ENCODE measurements at regions not wholly inside any gene's neighbourhood (a gene's known extent, or its start where the extent isn't known, plus 50 kb on each side); places are given as distances from the start of the nearest gene placed in this dataset.

- no peak for TF ChIP-seq ATF3 (IDR thresholded peaks at IDR 0.05)
- TF ChIP-seq CTCF (IDR thresholded peaks at IDR 0.05 in 2 of 3, conservative IDR thresholded peaks at IDR 0.05 in 1 of 3; ENCODE audit: borderline replicate concordance in 1 of 3, insufficient read depth in 1 of 3, low read depth in 2 of 3, low read length in 2 of 3): no peak
- TF ChIP-seq EZH2 (IDR thresholded peaks at IDR 0.05): no peak
- no peak for TF ChIP-seq EZH2phosphoT487 (IDR thresholded peaks at IDR 0.05; ENCODE audit: borderline replicate concordance)
- TF ChIP-seq EGR1 (IDR thresholded peaks at IDR 0.05; ENCODE audit: low read depth): no peak
- no peak for TF ChIP-seq POLR2A (IDR thresholded peaks at IDR 0.05; ENCODE audit: borderline replicate concordance, extremely low read depth, insufficient read depth, insufficient read length)
- no peak for TF ChIP-seq ZNF274 (IDR thresholded peaks at IDR 0.05; ENCODE audit: low read depth, low read length)
- TF ChIP-seq RAD21 (IDR thresholded peaks at IDR 0.05; ENCODE audit: low read depth): no peak
- TF ChIP-seq ZFX (IDR thresholded peaks at IDR 0.05): no peak
- no peak for TF ChIP-seq MAX (IDR thresholded peaks at IDR 0.05)
- no peak for TF ChIP-seq POLR2AphosphoS5 (IDR thresholded peaks at IDR 0.05; ENCODE audit: low read depth, low read length)
These were observed 294.8 kb upstream of the FIGN start for GRCh38 chr2:164030623-164031022.
